Glutamatergic neuron (in vitro differentiated cells): ENCODE measurements at regions not wholly inside any gene's neighbourhood (a gene's known extent, or its start where the extent isn't known, plus 50 kb on each side); places are given as distances from the start of the nearest gene placed in this dataset.

ENCODE experiments used
- DNase-seq: peaks from one replicate; pipeline ENCODE4 v3.0.0; 2022
- H3K27ac Mint-ChIP-seq: one replicate; pipeline ENCODE4 v1.8.0; 2020; ENCODE audit warnings: mild to moderate bottlenecking, mixed read lengths, inconsistent platforms; ENCODE audit not compliant: unreplicated experiment
- H3K27me3 Mint-ChIP-seq: one replicate; pipeline ENCODE4 v1.8.0; 2020; ENCODE audit warnings: mild to moderate bottlenecking, moderate library complexity, mixed read lengths, inconsistent platforms; ENCODE audit not compliant: unreplicated experiment
- H3K36me3 Mint-ChIP-seq: one replicate; pipeline ENCODE4 v1.8.0; 2020; ENCODE audit warnings: mild to moderate bottlenecking, mixed read lengths, inconsistent platforms; ENCODE audit not compliant: unreplicated experiment
- H3K4me1 Mint-ChIP-seq: one replicate; pipeline ENCODE4 v1.8.0; 2020; ENCODE audit warnings: mild to moderate bottlenecking, low read depth, mixed read lengths, inconsistent platforms; ENCODE audit not compliant: unreplicated experiment
- H3K4me3 Mint-ChIP-seq: one replicate; pipeline ENCODE4 v1.8.0; 2020; ENCODE audit warnings: mild to moderate bottlenecking, mixed read lengths, inconsistent platforms; ENCODE audit not compliant: unreplicated experiment
- H3K9me3 Mint-ChIP-seq: one replicate; pipeline ENCODE4 v1.8.0; 2020; ENCODE audit warnings: mild to moderate bottlenecking, moderate library complexity, mixed read lengths, inconsistent platforms; ENCODE audit not compliant: unreplicated experiment
- TF ChIP-seq, protein P1 (sequence below): fragments of 200-600 bp; sonication (generic); IDR thresholded peaks from one replicate; pipeline ENCODE4 v1.5.0; 2021; ENCODE audit not compliant: partially characterized antibody, unreplicated experiment

DNA sequence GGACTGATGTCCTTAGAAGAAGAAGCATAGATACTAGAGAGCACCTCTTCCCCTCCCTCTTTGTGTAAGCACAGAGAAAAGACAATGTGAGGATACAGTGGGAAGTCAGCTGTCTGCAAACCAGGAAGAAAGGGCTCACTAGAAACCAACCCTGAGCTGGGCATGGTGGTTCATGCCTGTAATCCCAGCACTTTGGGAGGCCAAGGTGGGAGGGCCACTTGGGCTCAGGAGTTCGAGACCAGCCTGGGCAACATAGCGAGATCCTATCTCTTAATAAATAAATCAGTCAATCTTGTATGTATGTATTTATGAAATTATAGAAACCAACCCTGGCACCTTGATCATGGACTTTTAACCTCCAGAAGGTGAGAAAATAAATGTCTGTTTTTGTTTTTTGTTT, 118.3 kb downstream of the NPIPB5 start:
- H3K4me3 Mint-ChIP-seq: no peak overlapping the region
- H3K4me1 Mint-ChIP-seq: peaks cover 11% of the 10 kb centered on the region
- peaks cover 2% of the 10 kb centered on the region for H3K9me3 Mint-ChIP-seq
- DNase-seq: no peak
- TF ChIP-seq, protein P1, sequence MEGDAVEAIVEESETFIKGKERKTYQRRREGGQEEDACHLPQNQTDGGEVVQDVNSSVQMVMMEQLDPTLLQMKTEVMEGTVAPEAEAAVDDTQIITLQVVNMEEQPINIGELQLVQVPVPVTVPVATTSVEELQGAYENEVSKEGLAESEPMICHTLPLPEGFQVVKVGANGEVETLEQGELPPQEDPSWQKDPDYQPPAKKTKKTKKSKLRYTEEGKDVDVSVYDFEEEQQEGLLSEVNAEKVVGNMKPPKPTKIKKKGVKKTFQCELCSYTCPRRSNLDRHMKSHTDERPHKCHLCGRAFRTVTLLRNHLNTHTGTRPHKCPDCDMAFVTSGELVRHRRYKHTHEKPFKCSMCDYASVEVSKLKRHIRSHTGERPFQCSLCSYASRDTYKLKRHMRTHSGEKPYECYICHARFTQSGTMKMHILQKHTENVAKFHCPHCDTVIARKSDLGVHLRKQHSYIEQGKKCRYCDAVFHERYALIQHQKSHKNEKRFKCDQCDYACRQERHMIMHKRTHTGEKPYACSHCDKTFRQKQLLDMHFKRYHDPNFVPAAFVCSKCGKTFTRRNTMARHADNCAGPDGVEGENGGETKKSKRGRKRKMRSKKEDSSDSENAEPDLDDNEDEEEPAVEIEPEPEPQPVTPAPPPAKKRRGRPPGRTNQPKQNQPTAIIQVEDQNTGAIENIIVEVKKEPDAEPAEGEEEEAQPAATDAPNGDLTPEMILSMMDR: no peak
- H3K27ac Mint-ChIP-seq: no peak overlapping the region
- H3K36me3 Mint-ChIP-seq: no peaks in the 10 kb centered on the region
- H3K27me3 Mint-ChIP-seq: no peaks in the 10 kb centered on the region

DNA sequence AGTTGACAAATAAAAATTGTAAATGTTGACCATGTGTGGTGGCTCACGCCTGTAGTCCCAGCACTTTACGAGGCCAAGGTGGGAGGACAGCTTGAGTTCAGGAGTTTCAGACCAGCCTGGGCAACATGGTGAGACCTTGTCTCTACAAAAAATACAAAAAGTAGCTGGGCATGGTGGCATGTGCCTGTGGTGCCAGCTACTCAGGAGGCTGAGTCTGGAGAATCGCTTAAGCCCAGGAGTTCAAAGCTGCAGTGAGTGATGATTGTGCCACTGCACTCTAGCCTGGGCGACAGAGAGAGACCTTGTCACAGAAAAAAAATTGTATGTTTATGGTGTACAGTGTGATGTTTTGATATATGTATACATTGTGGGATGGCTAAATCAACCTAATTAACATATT, 119.6 kb downstream of the NPIPB5 start:
- peaks cover 19% of the 10 kb centered on the region for H3K4me1 Mint-ChIP-seq
- no peak overlapping the region for H3K27ac Mint-ChIP-seq
- no peak overlapping the region for H3K4me3 Mint-ChIP-seq
- H3K27me3 Mint-ChIP-seq: peaks cover 2% of the 10 kb centered on the region
- no peak for DNase-seq
- H3K36me3 Mint-ChIP-seq: no peaks in the 10 kb centered on the region
- TF ChIP-seq, protein P1: no peak
- peaks cover 2% of the 10 kb centered on the region for H3K9me3 Mint-ChIP-seq

DNA sequence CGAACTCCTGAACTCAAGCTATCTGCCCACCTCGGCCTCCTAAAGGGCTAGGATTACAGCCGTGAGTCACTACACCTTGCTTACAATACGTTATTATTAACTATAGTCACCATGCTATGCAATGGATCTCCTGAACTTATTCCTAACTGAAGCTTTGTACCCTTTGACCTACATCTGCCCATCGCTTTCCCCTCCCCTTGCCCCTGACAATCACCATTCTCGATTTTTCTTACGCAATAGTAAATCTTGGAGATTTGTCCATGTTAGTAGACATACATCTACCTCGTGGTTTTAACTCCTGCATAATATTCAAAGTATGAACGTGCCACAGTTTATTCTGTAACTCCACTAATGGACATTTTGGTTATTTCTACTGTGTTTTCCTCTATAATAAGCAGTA, 120.6 kb downstream of the NPIPB5 start:
- H3K9me3 Mint-ChIP-seq: peaks cover 5% of the 10 kb centered on the region
- no peak overlapping the region for H3K4me3 Mint-ChIP-seq
- TF ChIP-seq, protein P1: no peak
- DNase-seq: no peak
- no peak overlapping the region for H3K27ac Mint-ChIP-seq
- H3K36me3 Mint-ChIP-seq: no peaks in the 10 kb centered on the region
- H3K4me1 Mint-ChIP-seq: peaks cover 26% of the 10 kb centered on the region
- H3K27me3 Mint-ChIP-seq: peaks cover 2% of the 10 kb centered on the region

DNA sequence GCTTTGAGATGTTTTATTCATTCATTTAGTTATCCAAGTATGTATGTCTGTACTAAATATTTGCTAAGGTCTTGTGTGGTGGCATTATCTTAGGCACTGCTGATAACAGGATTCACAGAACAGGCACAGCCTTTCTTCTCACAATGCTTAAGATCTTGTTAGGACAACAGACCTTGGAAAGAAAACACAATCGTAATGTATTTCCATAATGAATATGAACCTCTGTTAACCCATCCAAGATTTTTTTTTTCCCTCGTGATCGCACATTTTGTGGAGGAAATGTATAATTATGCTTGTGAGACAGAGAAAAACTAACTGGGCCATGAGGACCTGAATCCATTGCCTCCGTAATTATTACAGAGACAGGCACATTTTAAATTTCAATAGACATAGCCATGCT, 121.9 kb downstream of the NPIPB5 start:
- H3K27ac Mint-ChIP-seq: no peak overlapping the region
- H3K36me3 Mint-ChIP-seq: no peaks in the 10 kb centered on the region
- no peak overlapping the region for H3K4me3 Mint-ChIP-seq
- peaks cover 5% of the 10 kb centered on the region for H3K9me3 Mint-ChIP-seq
- TF ChIP-seq, protein P1: no peak
- no peak for DNase-seq
- peaks cover 2% of the 10 kb centered on the region for H3K27me3 Mint-ChIP-seq
- H3K4me1 Mint-ChIP-seq: peaks cover 26% of the 10 kb centered on the region

DNA sequence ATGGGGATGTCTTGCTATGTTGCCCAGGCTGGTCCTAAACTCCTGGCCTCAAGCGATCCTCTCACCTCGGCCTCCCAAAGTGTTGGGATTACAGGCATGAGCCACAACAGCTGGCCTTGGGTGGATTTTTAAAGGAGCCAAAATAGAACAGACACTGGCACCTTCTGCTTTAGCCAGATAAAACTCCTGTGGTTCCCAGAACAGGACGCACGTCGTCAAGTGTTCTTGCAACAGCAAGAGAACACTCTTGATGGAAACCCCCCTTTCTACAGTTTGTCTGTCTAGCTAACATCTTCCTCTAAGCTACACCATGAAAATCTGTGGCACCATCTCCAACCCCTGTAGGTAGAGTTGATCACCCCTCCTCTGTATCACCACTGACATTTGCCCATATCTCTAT, 122.6 kb downstream of the NPIPB5 start:
- TF ChIP-seq, protein P1: no peak
- no peak for DNase-seq
- Mint-ChIP-seq H3K4me3 (peak overlapping the region; percentile 0), H3K27ac (peak overlapping the region; percentile 3), H3K27me3 (peaks cover 2% of the 10 kb centered on the region), H3K4me1 (peaks cover 24% of the 10 kb centered on the region), H3K9me3 (peaks cover 5% of the 10 kb centered on the region), H3K36me3 (no peaks in the 10 kb centered on the region)
